Stomach (tissue), 8 donors: ENCODE measurements at regions not wholly inside any gene's neighbourhood (a gene's known extent, or its start where the extent isn't known, plus 50 kb on each side); places are given as distances from the start of the nearest gene placed in this dataset.

Experiments used
- DNase-seq, 2 donors: peaks; one replicate each; pipeline versions ENCODE4 v3.0.0 to v3.0.0-alpha.2; 2013 to 2019
- H3K27ac ChIP-seq, 5 donors: fragments of 200-600 bp in 4 of 5; sonication (generic) in 4 of 5; one replicate each; pipeline ENCODE4 v1.5.1; 2013 to 2019; ENCODE audit warnings: mild to moderate bottlenecking in 1 of 5, moderate library complexity in 1 of 5
- H3K27me3 ChIP-seq, 3 donors: fragments of 200-600 bp; sonication (generic); one replicate each; pipeline ENCODE4 v1.5.1; 2017 to 2019; ENCODE audit warnings: mixed run types in 1 of 3
- H3K36me3 ChIP-seq, 4 donors: fragments of 200-600 bp; sonication (generic); 1 replicate in 3 of 4; 2 replicates in 1 of 4; pipeline ENCODE4 v1.5.1; 2016 to 2019
- H3K4me1 ChIP-seq, 4 donors: fragments of 200-600 bp; sonication (generic); one replicate each; pipeline ENCODE4 v1.5.1; 2016 to 2019
- H3K4me3 ChIP-seq, 4 donors: fragments of 200-600 bp; sonication (generic) in 3 of 4; one replicate each; pipeline ENCODE4 v1.5.1; 2016 to 2019; ENCODE audit warnings: mild to moderate bottlenecking in 1 of 4
- H3K9me3 ChIP-seq, 4 donors: fragments of 200-600 bp; sonication (generic); one replicate each; pipeline ENCODE4 v1.5.1; 2016 to 2019
- EP300 ChIP-seq: sonication (generic); formaldehyde crosslinking; IDR thresholded peaks from one replicate; pipeline ENCODE4 v1.6.1; 2017; ENCODE audit warnings: antibody characterized with exemption
- POLR2A ChIP-seq, 4 donors: fragments of 450-650 bp; IDR thresholded peaks; one replicate each; pipeline ENCODE4 v1.6.1; 2016; ENCODE audit warnings: antibody characterized with exemption in 4 of 4, control low read depth in 2 of 4, mild to moderate bottlenecking in 1 of 4, moderate library complexity in 1 of 4
- POLR2AphosphoS5 ChIP-seq, 3 donors: sonication (generic); formaldehyde crosslinking; IDR thresholded peaks; one replicate each; pipeline ENCODE4 v1.6.1; 2016; ENCODE audit warnings: antibody characterized with exemption in 3 of 3
- WGBS, 5 donors: extraction: QIAGEN DNeasy Blood & Tissue Kit in 3 of 5; methylation state at CpG; one replicate each; pipeline versions ENCODE4 v1.1.5 to v1.1.7; 2013 to 2018; 5-methylcytosine and 5-hydroxymethylcytosine counted together
- intact Hi-C: fragments of 100-400 bp; cut with DNase I; formaldehyde crosslinking; loops from one replicate; pipeline ENCODE4 v1.15.1; 2023; ENCODE audit warnings: low total_unique reads
- TF ChIP-seq, protein P1 (sequence below), 7 experiments: fragments of 450-650 bp in 4 of 7; fragments of 200-600 bp in 3 of 7; sonication (generic) in 3 of 7; IDR thresholded peaks; one replicate each; pipeline ENCODE4 v1.5.1; 2016 to 2019; ENCODE audit warnings: antibody characterized with exemption in 7 of 7, control low read depth in 2 of 7, mild to moderate bottlenecking in 1 of 7
- donor health status: healthy with polysubstance abuse.
- donor health status: Bipolar disorder and iron deficiency.
- donor health status: healthy.

DNA sequence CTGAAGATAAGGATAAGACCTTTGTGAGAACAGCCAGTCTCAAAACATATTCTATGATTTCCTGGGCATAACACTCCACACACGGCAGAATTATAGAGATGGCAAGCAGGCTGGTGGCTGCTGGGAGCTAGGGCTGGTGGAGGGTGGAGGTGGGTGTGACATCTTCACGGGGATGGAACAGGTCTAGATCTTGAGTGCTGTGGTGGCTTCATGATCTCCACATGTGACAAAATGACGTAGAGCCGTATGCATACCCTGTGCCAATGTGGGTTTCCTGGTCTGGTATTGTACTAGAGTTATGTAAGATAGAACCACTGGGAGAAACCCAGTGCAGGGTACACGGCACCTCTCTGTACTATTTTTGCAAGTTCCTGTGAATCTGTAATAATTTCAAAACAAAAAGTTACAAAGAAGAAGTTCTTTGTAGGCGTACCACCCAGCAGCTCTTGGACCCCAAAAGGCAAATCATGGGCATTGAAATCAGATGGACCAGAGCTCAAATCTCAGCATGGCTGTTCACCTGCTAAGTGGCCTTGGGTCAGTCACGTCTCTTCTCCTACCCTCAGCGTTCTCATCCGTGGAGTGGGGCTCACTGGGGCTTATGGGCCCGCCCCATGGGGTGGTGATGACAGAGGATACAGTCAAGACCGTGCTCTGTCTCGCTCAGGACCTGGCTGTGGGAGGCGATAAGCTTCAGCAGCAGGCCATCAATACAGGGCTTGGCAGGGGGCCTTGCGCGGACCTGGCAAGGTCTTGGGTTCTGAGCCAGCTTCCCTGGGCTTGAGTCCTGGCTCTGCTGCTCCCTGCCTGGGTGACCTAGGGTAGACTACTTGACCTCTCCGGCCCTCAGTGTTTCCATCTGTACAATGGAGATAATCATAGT, 74.7 kb upstream of the UNC5A start:
- H3K27ac ChIP-seq: no peak overlapping the region
- DNase-seq: no peak
- H3K27me3 ChIP-seq: peaks cover 5 to 96% (median 58%) of the 10 kb centered on the region in 3 donors
- TF ChIP-seq EP300 (no peak), POLR2AphosphoS5 (IDR thresholded peaks at IDR 0.05) (no peak), POLR2A (IDR thresholded peaks at IDR 0.05) (no peak)
- TF ChIP-seq, protein P1, sequence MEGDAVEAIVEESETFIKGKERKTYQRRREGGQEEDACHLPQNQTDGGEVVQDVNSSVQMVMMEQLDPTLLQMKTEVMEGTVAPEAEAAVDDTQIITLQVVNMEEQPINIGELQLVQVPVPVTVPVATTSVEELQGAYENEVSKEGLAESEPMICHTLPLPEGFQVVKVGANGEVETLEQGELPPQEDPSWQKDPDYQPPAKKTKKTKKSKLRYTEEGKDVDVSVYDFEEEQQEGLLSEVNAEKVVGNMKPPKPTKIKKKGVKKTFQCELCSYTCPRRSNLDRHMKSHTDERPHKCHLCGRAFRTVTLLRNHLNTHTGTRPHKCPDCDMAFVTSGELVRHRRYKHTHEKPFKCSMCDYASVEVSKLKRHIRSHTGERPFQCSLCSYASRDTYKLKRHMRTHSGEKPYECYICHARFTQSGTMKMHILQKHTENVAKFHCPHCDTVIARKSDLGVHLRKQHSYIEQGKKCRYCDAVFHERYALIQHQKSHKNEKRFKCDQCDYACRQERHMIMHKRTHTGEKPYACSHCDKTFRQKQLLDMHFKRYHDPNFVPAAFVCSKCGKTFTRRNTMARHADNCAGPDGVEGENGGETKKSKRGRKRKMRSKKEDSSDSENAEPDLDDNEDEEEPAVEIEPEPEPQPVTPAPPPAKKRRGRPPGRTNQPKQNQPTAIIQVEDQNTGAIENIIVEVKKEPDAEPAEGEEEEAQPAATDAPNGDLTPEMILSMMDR (IDR thresholded peaks at IDR 0.05): no peak
- 72 to 79% (median 76%) methylated on average over 13 to 16 of the region's 16 CpGs for WGBS, 5 donors
- peaks cover 0 to 7% (median 5%) of the 10 kb centered on the region in 4 donors for H3K9me3 ChIP-seq
- H3K4me1 ChIP-seq: no peaks in the 10 kb centered on the region
- H3K4me3 ChIP-seq: no peak overlapping the region
- intact Hi-C loops: no loop called here
- H3K36me3 ChIP-seq: no peaks in the 10 kb centered on the region

DNA sequence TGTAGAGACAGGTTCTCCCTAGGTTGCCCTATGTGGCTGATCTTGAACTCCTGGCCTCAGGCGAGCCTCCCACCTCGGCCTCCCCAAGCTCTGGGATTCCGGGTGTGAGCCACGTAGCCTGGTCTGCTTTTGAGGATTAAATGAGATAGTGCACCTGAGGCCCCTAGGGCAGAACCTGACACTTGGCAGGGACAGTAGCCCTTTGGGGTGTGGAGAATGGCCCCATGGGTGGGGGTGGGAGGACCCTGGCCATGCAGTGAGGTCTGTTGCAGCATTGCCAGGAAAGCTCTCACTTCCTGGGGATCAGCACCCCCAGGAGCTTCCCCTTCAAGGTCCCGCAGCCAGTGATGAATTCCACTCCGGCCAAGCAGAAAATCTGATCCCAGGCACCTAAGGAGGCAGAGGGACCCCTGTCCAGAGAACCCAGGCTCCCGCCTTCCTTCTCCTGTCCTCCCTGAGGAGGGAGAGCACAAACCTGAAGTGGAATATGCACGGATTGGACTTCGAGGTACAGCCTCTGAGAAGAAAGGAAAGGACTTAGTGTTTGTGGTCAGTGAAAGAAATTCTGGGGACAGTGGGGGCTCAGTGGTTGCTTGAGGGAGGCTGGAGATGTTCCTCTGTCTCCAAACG, 73.9 kb upstream of the UNC5A start:
- intact Hi-C loops: no loop called here
- H3K27ac ChIP-seq: no peak overlapping the region
- H3K27me3 ChIP-seq: peaks cover 5 to 96% (median 60%) of the 10 kb centered on the region in 3 donors
- TF ChIP-seq EP300: no peak
- TF ChIP-seq POLR2A (IDR thresholded peaks at IDR 0.05): no peak
- no peak for TF ChIP-seq POLR2AphosphoS5 (IDR thresholded peaks at IDR 0.05)
- TF ChIP-seq, protein P1 (IDR thresholded peaks at IDR 0.05): no peak
- DNase-seq: no peak
- no peaks in the 10 kb centered on the region for H3K36me3 ChIP-seq
- no peaks in the 10 kb centered on the region for H3K9me3 ChIP-seq
- no peaks in the 10 kb centered on the region for H3K4me1 ChIP-seq
- no peak overlapping the region for H3K4me3 ChIP-seq
- 51 to 55% (median 53%) methylated on average over 10 of the region's 10 CpGs for WGBS, 5 donors

DNA sequence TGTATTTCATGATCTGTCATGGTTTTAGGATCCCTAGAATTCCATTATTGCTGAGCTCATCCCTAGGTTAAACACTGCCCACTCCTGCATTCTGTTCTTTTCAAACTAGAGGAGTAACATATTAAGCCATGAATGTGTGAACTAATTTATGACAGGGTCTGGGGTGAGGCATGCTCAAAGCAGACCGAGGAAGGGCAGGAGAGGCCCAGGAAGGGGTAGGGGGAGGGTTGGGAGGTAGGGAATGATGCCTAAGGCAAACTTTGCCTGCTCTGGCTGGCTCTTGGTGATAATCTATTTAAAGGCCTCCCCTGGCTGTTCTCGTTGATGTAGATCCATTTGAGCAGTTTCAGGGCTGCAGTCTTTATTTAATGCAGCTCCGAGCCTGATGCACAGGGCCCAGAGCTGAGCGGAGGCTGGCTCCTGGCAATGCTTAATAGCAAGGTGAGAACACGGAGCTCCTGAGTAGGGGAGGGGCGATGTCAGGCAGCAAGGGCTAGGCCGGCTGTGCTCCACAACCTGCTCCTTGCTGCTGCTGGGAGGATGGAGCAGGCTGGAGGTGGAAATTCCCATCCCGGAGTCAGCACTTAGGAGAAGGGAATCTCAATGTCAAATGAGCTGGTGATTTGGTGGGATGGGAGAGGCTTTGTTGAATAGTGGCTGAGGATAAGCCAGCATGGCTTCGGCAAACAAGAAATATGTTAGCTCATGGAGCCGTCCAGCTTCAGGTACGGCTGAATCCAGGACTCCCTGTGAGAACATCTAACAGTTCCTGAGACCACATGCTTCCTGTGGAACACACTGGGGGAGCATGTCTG, 73.2 kb upstream of the UNC5A start:
- no peaks in the 10 kb centered on the region for H3K36me3 ChIP-seq
- WGBS, 5 donors: 50 to 62% (median 54%) methylated on average over 10 to 11 of the region's 11 CpGs
- no peaks in the 10 kb centered on the region for H3K9me3 ChIP-seq
- peaks cover 5 to 100% (median 66%) of the 10 kb centered on the region in 3 donors for H3K27me3 ChIP-seq
- no peak overlapping the region for H3K4me3 ChIP-seq
- peak in 1 of 2 donors; percentile 17 for DNase-seq
- no peaks in the 10 kb centered on the region for H3K4me1 ChIP-seq
- intact Hi-C loops: no loop called here
- H3K27ac ChIP-seq: no peak overlapping the region
- TF ChIP-seq POLR2A (IDR thresholded peaks at IDR 0.05) (no peak), EP300 (no peak), POLR2AphosphoS5 (IDR thresholded peaks at IDR 0.05) (no peak)
- TF ChIP-seq, protein P1 (IDR thresholded peaks at IDR 0.05): no peak
